ENCODE measurements at regions not wholly inside any gene's neighbourhood (a gene's known extent, or its start where the extent isn't known, plus 50 kb on each side); places are given as distances from the start of the nearest gene placed in this dataset.

- ChIA-PET POLR2A (no interaction called here), CTCF (interaction anchor here (1.5 kb wide), 1 partner anchor 9 kb away, joined by 5 read pairs; no protein-coding TSS in a partner anchor)
- H3K36me3 ChIP-seq (ENCODE audit: control insufficient read depth in 2 of 2, insufficient read depth in 1 of 2, low read length in 2 of 2) = no peaks in the 10 kb centered on the region
- no peaks in the 10 kb centered on the region for H3K4me1 ChIP-seq (ENCODE audit: control insufficient read depth, insufficient read depth, low read length)
- no peak overlapping the region for H3K4me3 ChIP-seq (ENCODE audit: low read depth, low read length)
- no peaks in the 10 kb centered on the region for H3K9me3 ChIP-seq (ENCODE audit: control insufficient read depth, insufficient read depth, low read depth, low read length)
- H3K27ac ChIP-seq (ENCODE audit: extremely low read depth, low read depth, low read length) = no peak overlapping the region
- no peak for TF ChIP-seq ZFP69B (tag by site-specific recombination; IDR thresholded peaks at IDR 0.05)
- TF ChIP-seq SCRT1 (tag by site-specific recombination; IDR thresholded peaks at IDR 0.05; ENCODE audit: borderline replicate concordance) = no peak
- TF ChIP-seq ZNF623 (tag by site-specific recombination; IDR thresholded peaks at IDR 0.05) = no peak
- no peak for TF ChIP-seq ZNF184 (tag by site-specific recombination; IDR thresholded peaks at IDR 0.05)
- TF ChIP-seq OVOL3 (tag by site-specific recombination; IDR thresholded peaks at IDR 0.05) = no peak
- TF ChIP-seq ZNF660 (tag by site-specific recombination; IDR thresholded peaks at IDR 0.05) = no peak
- no peak for TF ChIP-seq ZNF404 (tag by site-specific recombination; IDR thresholded peaks at IDR 0.05)
- TF ChIP-seq ZNF280D (tag by site-specific recombination; IDR thresholded peaks at IDR 0.05) = no peak
- TF ChIP-seq ZNF747 (tag by site-specific recombination; IDR thresholded peaks at IDR 0.05) = no peak
- TF ChIP-seq GLIS2 (tag by site-specific recombination; IDR thresholded peaks at IDR 0.05) = no peak
- no peak for TF ChIP-seq RBAK (tag by site-specific recombination; IDR thresholded peaks at IDR 0.05)
- no peak for TF ChIP-seq ZFHX2 (tag by site-specific recombination; conservative IDR thresholded peaks at IDR 0.05)
Measured at GRCh38 chr2:150718280-150718679, 230.8 kb upstream of the RND3 start.

- TF ChIP-seq ZBTB44 (tag by site-specific recombination; IDR thresholded peaks at IDR 0.05) (no peak), KLF10 (tag by site-specific recombination; IDR thresholded peaks at IDR 0.05) (no peak), ZNF558 (tag by site-specific recombination; IDR thresholded peaks at IDR 0.05) (no peak), OVOL3 (tag by site-specific recombination; IDR thresholded peaks at IDR 0.05) (no peak), IKZF3 (tag by site-specific recombination; IDR thresholded peaks at IDR 0.05) (no peak), ZBTB11 (tag by site-specific recombination; conservative IDR thresholded peaks at IDR 0.05; ENCODE audit: low read depth) (no peak), ZNF623 (tag by site-specific recombination; IDR thresholded peaks at IDR 0.05) (no peak), ZNF24 (tag by site-specific recombination; IDR thresholded peaks at IDR 0.05) (no peak)
- CTCF ChIA-PET = no interaction called here
Measured at GRCh38 chr2:150716186-150716585, 228.7 kb upstream of the RND3 start.

More at GRCh38 chr2:150716186-150716585, 228.7 kb upstream of the RND3 start:
- no peak overlapping the region for H3K27ac ChIP-seq (ENCODE audit: extremely low read depth, low read depth, low read length)
- no peaks in the 10 kb centered on the region for H3K36me3 ChIP-seq (ENCODE audit: control insufficient read depth in 2 of 2, insufficient read depth in 1 of 2, low read length in 2 of 2)
- POLR2A ChIA-PET = no interaction called here
- no peaks in the 10 kb centered on the region for H3K9me3 ChIP-seq (ENCODE audit: control insufficient read depth, insufficient read depth, low read depth, low read length)
- H3K4me3 ChIP-seq (ENCODE audit: low read depth, low read length) = no peak overlapping the region
- no peaks in the 10 kb centered on the region for H3K4me1 ChIP-seq (ENCODE audit: control insufficient read depth, insufficient read depth, low read length)

Data from HEK293 (cell line).